ENCODE measurements at regions not wholly inside any gene's neighbourhood (a gene's known extent, or its start where the extent isn't known, plus 50 kb on each side); places are given as distances from the start of the nearest gene placed in this dataset.

GRCh38 chr1:61627365-61627764, 97.6 kb downstream of the TM2D1 start:
- DNase-seq (ENCODE audit: low read depth), result no peak

GRCh38 chr1:61626816-61627215, 98.1 kb downstream of the TM2D1 start:
- no peak for DNase-seq (ENCODE audit: low read depth)

DNA sequence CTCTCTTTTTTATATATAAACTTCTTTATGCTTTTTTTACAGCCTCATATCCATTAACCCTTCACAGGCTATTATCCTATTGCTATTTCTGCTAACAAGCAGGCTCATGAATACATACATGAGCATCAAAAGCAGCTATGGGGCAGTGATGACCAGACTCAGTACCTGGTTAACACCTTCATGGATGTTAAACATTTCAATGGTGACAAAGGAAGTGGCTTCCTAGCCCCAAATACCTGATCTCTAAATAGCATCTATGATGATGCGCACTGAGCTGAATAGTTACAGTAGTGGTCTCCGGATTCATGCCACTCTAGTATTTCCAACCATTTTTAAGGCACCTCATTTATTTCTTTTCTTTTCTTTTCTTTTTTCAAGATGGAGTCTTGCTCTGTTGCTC, 101.1 kb downstream of the TM2D1 start:
- DNase-seq (ENCODE audit: low read depth), result no peak

DNA sequence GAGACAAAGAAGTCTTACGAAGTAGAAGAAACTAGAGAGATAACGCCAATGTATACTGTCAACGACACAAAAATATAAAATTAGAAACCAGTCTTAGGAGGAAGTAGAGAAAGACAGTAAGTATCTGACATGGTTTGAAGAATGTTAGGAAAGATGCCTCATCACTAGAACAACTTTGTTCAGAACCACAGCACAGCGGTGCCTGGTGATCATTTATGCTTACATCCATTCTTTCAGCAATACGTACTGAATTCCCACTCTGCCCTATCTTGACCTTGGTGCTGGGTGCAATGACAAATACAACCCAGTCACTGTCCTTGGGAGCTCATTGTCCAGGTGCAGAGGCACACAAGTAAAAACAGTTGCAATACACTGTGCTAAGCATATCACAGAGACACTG, 104.4 kb downstream of the TM2D1 start:
- DNase-seq (ENCODE audit: low read depth), result no peak

GRCh38 chr1:61618755-61619154, 106.2 kb downstream of the TM2D1 start:
- no peak for DNase-seq (ENCODE audit: low read depth)

DNA sequence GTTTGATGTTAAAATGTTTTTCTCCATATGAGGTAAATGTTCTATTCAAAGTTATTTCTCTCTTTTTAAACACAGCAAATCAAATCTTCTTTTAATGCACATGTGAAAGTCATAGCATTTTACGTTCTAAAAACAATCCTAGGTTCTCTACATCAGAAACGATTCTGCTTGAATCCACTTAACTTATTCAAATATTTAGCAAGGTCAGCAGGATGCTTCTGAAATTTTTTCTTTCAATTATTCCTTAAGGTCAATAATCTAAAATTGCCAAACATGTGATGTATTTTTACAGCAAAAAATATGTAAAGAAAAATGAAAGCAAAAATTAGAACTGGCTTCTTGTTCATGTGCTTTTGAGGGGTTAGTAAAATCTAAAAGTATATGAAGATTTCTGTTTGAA, 106.7 kb downstream of the TM2D1 start:
- no peak for DNase-seq (ENCODE audit: low read depth)

DNA sequence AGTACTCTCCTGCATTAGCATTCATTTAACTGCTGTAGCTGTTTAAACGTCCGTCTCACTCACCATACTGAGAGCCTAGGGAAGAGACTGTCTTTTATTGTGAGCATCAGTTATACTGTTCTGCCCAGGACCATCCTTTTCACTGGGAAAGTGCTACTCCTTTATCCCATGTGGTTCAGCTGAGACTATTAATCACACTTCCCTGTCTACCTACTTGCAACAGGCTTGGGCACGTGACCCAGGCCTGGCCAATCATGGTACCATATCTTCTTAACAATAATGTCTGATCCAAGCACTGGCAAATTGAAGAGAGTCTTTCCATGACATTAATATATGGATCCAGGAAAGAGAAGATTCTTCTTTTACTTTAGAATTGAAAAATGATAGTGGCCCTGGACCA, 108.1 kb downstream of the TM2D1 start:
- DNase-seq (ENCODE audit: low read depth), result no peak

- DNase-seq (ENCODE audit: low read depth), result no peak
Observed at GRCh38 chr1:61612602-61613001, 112.3 kb downstream of the TM2D1 start.

GRCh38 chr1:61609040-61609439, 115.9 kb downstream of the TM2D1 start:
- no peak for DNase-seq (ENCODE audit: low read depth)

GRCh38 chr1:61607448-61607847, 117.5 kb downstream of the TM2D1 start:
- no peak for DNase-seq (ENCODE audit: low read depth)

GRCh38 chr1:61606448-61607312, 118.3 kb downstream of the TM2D1 start:
- no peak for DNase-seq (ENCODE audit: low read depth)

- DNase-seq (ENCODE audit: low read depth), result no peak
Observed at GRCh38 chr1:61605607-61606321, 119.2 kb downstream of the TM2D1 start.

- no peak for DNase-seq (ENCODE audit: low read depth)
Observed at GRCh38 chr1:61604684-61605083, 120.3 kb downstream of the TM2D1 start.

DNA sequence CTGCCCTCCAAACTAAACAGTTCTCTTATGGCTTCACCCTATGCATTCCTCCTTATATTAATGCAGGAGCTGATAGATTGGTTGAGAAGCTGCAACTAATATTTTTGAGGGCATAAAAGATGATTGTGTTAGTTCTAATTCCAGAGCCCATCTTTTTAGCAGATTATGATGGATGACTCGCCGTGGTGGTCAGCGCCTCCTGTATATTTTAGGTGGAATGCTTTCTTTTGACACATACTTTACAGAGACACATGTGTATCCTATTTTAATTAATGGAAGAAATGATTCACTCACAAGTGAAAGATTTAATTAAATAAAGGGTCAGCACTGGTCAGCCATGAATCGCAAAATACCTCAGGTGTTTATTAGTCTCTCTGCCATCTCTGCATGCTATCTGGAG, 120.7 kb downstream of the TM2D1 start:
- no peak for DNase-seq (ENCODE audit: low read depth)

DNA sequence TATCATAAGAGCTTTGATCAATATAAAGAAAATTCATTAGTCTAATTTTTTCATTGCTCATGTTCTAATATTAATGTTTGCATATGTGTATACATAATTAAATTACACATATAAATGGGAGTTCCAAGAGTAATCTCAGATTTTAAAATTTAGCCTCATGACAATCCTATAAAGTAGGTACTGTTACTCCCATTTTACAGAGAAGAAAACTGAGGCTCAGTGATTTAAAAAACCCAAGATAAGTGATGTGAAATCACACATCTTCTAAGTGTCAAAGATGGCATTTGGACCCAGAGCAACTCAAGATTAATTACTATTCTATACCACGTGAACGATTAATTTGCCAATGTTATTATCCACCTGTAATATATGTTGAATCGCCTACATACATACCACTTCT, 122.3 kb downstream of the TM2D1 start:
- no peak for DNase-seq (ENCODE audit: low read depth)

DNA sequence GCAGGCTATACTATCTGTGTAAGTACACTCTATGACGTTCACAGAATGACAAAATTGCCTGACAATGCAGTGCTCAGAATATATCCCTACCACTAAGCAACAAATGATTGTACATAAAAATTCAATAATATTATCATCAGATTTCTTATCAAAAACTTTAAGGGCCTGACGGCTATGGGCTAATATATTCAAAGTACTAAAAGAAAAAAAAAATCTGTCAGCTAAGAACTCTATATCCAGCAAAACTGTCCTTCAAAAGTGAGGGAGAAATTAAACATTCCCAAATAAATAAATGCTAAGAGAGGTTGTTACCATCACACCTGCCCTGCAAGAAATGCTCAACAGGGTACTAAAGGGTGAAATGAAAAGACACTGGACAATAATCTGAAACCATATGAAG, 127.3 kb downstream of the TM2D1 start:
- no peak for DNase-seq (ENCODE audit: low read depth)

DNA sequence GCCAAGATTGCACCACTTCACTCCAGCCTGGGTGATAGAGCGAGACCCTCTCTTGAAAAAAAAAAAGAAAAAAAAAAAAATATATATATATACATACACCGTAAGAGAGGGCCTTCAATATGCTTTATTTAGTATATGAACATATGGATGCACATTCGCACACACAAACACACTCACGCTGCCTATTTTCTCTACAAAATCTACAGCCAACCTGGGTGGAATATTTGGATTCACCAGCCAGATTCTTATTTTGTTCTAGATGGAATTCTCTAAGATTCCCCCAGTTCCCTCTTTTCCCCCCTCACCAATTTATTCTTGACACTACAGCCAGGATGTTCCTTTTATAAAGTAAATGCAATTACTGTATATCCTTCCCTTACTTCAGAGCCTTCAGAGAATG, 131.6 kb downstream of the TM2D1 start:
- no peak for DNase-seq (ENCODE audit: low read depth)

DNA sequence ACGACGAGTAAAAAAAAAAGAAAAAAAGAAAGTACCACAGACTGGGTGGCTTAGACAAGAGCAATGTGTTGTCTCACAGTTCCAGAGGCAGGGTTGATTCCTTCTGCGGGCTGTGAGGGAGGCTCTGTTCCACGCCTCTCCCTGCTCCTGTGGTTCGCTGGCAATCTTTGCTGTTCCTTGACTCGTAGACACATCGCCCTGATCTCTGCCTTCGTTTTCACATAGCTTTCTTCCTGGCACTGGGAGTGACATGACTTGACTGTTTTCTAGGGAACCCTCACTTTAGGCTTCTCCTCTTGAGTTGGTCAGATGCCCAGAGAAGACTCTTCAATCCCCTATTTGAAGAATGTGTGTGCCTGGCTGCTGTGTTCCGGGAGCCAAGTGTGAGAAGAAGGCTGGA, 133.6 kb downstream of the TM2D1 start:
- DNase-seq (ENCODE audit: low read depth), result no peak

- peak; percentile 10 for DNase-seq (ENCODE audit: low read depth)
Observed at GRCh38 chr1:61588736-61589672, 135.9 kb downstream of the TM2D1 start.

- no peak for DNase-seq (ENCODE audit: low read depth)
Observed at GRCh38 chr1:61585714-61586113, 139.2 kb downstream of the TM2D1 start.

- no peak for DNase-seq (ENCODE audit: low read depth)
Observed at GRCh38 chr1:61583703-61584102, 141.2 kb downstream of the TM2D1 start.

GRCh38 chr1:61581251-61581650, 143.7 kb downstream of the TM2D1 start:
- DNase-seq (ENCODE audit: low read depth), result no peak

Measured in non-pigmented ciliary epithelial cell (primary cell).